Left ventricle myocardium inferior (tissue), 1 donor: ENCODE measurements at regions not wholly inside any gene's neighbourhood (a gene's known extent, or its start where the extent isn't known, plus 50 kb on each side); places are given as distances from the start of the nearest gene placed in this dataset.

ENCODE experiments used
- DNase-seq: peaks from one replicate; pipeline ENCODE4 v3.0.0-alpha.2; 2020
- H3K27ac ChIP-seq: fragments of 200-600 bp; replicated peaks from 2 replicates; pipeline ENCODE4 v1.8.0; 2021
- H3K27me3 ChIP-seq: fragments of 200-600 bp; 2 replicates; pipeline ENCODE4 v1.8.0; 2021; ENCODE audit warnings: low read depth
- H3K36me3 ChIP-seq: fragments of 200-600 bp; 2 replicates; pipeline ENCODE4 v1.8.0; 2021
- H3K4me1 ChIP-seq: fragments of 200-600 bp; 2 replicates; pipeline ENCODE4 v1.8.0; 2021
- H3K4me3 ChIP-seq: fragments of 200-600 bp; 2 replicates; pipeline ENCODE4 v1.8.0; 2021; ENCODE audit warnings: mild to moderate bottlenecking, moderate library complexity
- H3K9me3 ChIP-seq: fragments of 200-600 bp; replicated peaks from 2 replicates; pipeline ENCODE4 v1.8.0; 2021
- intact Hi-C: fragments of 100-400 bp; cut with micrococcal nuclease; formaldehyde crosslinking; loops from one replicate; pipeline ENCODE4 v1.11.0; 2022
- TF ChIP-seq, protein P1 (sequence below): fragments of 200-600 bp; IDR thresholded peaks from 2 replicates; pipeline ENCODE4 v1.8.0; 2021; ENCODE audit warnings: antibody characterized with exemption, mild to moderate bottlenecking, borderline replicate concordance
- donor health status: DM: no; HTN: yes; CAD: no; lungs with severe emphysema.

- DNase-seq = no peak
- H3K27ac ChIP-seq = no peak overlapping the region
- H3K9me3 ChIP-seq = peaks cover 14% of the 10 kb centered on the region
- no peaks in the 10 kb centered on the region for H3K27me3 ChIP-seq
- H3K36me3 ChIP-seq = no peaks in the 10 kb centered on the region
- TF ChIP-seq, protein P1, sequence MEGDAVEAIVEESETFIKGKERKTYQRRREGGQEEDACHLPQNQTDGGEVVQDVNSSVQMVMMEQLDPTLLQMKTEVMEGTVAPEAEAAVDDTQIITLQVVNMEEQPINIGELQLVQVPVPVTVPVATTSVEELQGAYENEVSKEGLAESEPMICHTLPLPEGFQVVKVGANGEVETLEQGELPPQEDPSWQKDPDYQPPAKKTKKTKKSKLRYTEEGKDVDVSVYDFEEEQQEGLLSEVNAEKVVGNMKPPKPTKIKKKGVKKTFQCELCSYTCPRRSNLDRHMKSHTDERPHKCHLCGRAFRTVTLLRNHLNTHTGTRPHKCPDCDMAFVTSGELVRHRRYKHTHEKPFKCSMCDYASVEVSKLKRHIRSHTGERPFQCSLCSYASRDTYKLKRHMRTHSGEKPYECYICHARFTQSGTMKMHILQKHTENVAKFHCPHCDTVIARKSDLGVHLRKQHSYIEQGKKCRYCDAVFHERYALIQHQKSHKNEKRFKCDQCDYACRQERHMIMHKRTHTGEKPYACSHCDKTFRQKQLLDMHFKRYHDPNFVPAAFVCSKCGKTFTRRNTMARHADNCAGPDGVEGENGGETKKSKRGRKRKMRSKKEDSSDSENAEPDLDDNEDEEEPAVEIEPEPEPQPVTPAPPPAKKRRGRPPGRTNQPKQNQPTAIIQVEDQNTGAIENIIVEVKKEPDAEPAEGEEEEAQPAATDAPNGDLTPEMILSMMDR = no peak
- H3K4me3 ChIP-seq = no peak overlapping the region
- H3K4me1 ChIP-seq = no peaks in the 10 kb centered on the region
- intact Hi-C loops = no loop called here
Measured at GRCh38 chr2:193520709-193521458, 1326.2 kb upstream of the TMEFF2 start.

DNA sequence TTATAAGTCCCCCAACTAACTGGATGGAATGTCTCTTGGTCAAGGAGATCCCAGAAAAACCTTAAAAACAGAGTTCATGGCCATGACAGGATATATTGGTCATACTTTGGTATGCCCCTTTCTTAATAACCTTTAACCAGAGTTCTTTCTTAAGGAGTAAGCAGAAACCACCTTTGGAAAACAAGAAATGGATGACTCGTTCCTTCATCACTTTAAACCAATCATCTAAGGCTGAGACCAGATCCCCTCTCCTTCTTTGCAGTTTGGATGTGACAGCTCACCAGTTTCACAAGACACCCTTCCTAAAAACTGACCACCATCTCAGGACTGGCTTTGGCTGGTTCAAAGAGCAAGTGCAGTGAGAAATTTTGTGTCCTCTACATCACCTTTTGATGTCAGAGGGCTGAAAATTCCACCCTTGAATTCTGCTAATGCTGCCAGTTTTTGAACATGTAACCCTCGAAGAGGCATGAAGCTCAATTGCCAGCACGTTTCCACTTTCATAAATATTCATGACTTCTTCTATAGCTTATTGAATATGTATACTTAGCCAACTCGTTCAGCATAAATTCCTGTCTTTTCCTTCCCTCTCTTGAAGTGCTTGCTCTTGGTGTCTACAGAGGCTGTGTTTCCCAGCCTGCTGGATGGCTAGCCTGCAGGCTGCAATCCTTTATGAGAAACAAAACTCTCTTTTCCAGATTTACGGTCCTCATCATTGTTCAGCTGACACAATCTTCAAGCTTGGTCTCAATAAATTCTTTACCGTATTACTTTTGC, 1323.5 kb upstream of the TMEFF2 start:
- intact Hi-C loops = no loop called here
- no peak for DNase-seq
- H3K4me1 ChIP-seq = no peaks in the 10 kb centered on the region
- TF ChIP-seq, protein P1 = no peak
- no peak overlapping the region for H3K27ac ChIP-seq
- H3K27me3 ChIP-seq = no peaks in the 10 kb centered on the region
- H3K4me3 ChIP-seq = no peak overlapping the region
- H3K9me3 ChIP-seq = peaks cover 9% of the 10 kb centered on the region
- no peaks in the 10 kb centered on the region for H3K36me3 ChIP-seq

DNA sequence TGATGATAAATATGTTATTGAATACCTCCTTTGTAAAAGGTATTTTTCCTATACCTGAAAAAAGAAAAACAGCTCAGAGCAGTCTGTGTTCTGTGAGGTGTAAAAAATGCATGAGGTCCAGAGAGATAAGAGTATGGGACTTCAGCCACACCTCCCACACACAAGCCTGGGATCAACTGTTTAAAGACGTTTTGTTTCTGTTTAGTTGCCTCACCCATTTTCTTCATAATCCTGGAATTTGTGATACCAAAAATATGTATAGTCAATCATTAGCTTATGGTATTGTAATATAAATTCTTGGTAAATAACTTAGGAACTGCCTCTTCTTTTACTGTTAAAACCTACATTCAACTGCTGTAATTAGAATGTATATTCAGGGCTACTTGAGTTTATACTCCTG, 1322.9 kb upstream of the TMEFF2 start:
- no peak for DNase-seq
- intact Hi-C loops = no loop called here
- Histone ChIP-seq H3K36me3 (no peaks in the 10 kb centered on the region), H3K27ac (no peak overlapping the region), H3K9me3 (peaks cover 9% of the 10 kb centered on the region), H3K27me3 (no peaks in the 10 kb centered on the region), H3K4me3 (no peak overlapping the region), H3K4me1 (no peaks in the 10 kb centered on the region)
- TF ChIP-seq, protein P1 = no peak

DNA sequence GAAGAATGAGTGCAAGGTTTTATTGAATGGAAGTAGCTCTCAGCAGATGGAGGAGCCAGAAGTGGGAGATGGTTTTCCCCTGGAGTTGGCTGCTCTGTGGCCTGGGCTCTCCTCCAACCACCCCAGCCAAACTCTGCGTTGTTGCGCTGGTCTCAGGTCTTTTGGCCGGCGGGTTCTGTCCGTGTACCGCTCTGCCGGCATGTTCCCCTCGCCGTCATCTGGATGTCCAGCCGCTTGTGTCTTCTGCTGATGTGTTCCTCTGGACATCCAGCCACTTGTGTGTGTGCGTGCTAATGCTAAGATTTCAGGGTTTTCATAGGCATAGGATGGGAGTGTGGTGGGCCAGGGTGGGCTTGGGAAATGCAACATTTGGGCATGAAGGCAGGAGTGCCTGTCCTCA, 1311.3 kb upstream of the TMEFF2 start:
- no peaks in the 10 kb centered on the region for H3K36me3 ChIP-seq
- DNase-seq = no peak
- no peaks in the 10 kb centered on the region for H3K27me3 ChIP-seq
- intact Hi-C loops = no loop called here
- H3K9me3 ChIP-seq = no peaks in the 10 kb centered on the region
- no peaks in the 10 kb centered on the region for H3K4me1 ChIP-seq
- TF ChIP-seq, protein P1 = no peak
- H3K4me3 ChIP-seq = no peak overlapping the region
- no peak overlapping the region for H3K27ac ChIP-seq

DNA sequence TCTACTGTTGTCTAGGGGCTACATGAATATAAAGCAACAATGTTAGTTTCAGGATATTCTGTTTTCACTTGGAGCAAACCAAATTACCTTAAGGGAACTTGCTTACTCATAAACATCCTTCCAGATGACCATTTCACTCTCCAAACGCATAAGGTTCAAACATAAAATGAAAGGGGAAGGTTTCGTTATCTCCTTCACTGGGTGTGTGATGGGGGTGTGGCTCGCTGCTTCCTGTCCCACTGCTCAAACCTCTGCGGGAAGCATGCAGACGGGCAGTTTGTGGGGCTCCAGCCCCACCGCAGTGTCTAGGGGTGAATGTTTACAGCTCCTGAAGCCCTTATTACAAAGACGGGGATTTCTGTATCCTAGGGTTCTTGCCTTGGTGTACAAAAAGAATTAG, 1310.9 kb upstream of the TMEFF2 start:
- Histone ChIP-seq H3K4me1 (no peaks in the 10 kb centered on the region), H3K4me3 (no peak overlapping the region), H3K27me3 (no peaks in the 10 kb centered on the region), H3K9me3 (peaks cover 4% of the 10 kb centered on the region), H3K27ac (no peak overlapping the region), H3K36me3 (no peaks in the 10 kb centered on the region)
- no peak for DNase-seq
- TF ChIP-seq, protein P1 = no peak
- intact Hi-C loops = no loop called here
